Activated CD8-positive, alpha-beta T cell treated with anti-CD3 and anti-CD28 coated beads for 36 hours (primary cell): ENCODE measurements at regions not wholly inside any gene's neighbourhood (a gene's known extent, or its start where the extent isn't known, plus 50 kb on each side); places are given as distances from the start of the nearest gene placed in this dataset.
"Not testable (repeated sequence)": the region's sequence is repeated elsewhere in the genome, so short reads cannot be mapped to it uniquely, and the experiment has no call there.

Experiments
- ATAC-seq: fragments of 200-7000 bp; cut with Tn5 transposase; one replicate; pipeline ENCODE4 v1.10.0; 2021; ENCODE audit warnings: mild to moderate bottlenecking, moderate library complexity
- CTCF ChIA-PET: fragments of 350-600 bp; sonication (Branson Sonifier 250); formaldehyde crosslinking; loops from one replicate; lab custom pipeline; 2021; ENCODE audit warnings: antibody characterized with exemption; lab: Charles Lee
- POLR2A ChIA-PET: fragments of 350-600 bp; sonication (Branson Sonifier 250); formaldehyde crosslinking; loops from one replicate; lab custom pipeline; 2021; ENCODE audit warnings: antibody characterized with exemption; lab: Charles Lee
- DNase-seq: peaks from one replicate; pipeline ENCODE4 v3.0.0-alpha.2; 2020
- H3K27ac Mint-ChIP-seq: one replicate; pipeline ENCODE4 v1.8.0; 2021; ENCODE audit warnings: mild to moderate bottlenecking, mixed read lengths
- H3K27me3 Mint-ChIP-seq: one replicate; pipeline ENCODE4 v1.8.0; 2021; ENCODE audit warnings: mixed read lengths
- H3K36me3 Mint-ChIP-seq: one replicate; pipeline ENCODE4 v1.8.0; 2021; ENCODE audit warnings: low read depth, mixed read lengths
- H3K4me1 Mint-ChIP-seq: one replicate; pipeline ENCODE4 v1.8.0; 2021; ENCODE audit warnings: low read depth, mixed read lengths
- H3K4me3 Mint-ChIP-seq: one replicate; pipeline ENCODE4 v1.8.0; 2021; ENCODE audit warnings: mild to moderate bottlenecking, moderate library complexity, mixed read lengths
- H3K9me3 Mint-ChIP-seq: one replicate; pipeline ENCODE4 v1.8.0; 2021; ENCODE audit warnings: mixed read lengths
- intact Hi-C: fragments of 100-400 bp; cut with micrococcal nuclease; formaldehyde crosslinking; loops from one replicate; pipeline ENCODE4 v1.10.0; 2022
- TF ChIP-seq, protein P1 (sequence below): fragments of 200-600 bp; IDR thresholded peaks from one replicate; pipeline ENCODE4 v1.8.0; 2022; ENCODE audit warnings: antibody characterized with exemption, mild to moderate bottlenecking

DNA sequence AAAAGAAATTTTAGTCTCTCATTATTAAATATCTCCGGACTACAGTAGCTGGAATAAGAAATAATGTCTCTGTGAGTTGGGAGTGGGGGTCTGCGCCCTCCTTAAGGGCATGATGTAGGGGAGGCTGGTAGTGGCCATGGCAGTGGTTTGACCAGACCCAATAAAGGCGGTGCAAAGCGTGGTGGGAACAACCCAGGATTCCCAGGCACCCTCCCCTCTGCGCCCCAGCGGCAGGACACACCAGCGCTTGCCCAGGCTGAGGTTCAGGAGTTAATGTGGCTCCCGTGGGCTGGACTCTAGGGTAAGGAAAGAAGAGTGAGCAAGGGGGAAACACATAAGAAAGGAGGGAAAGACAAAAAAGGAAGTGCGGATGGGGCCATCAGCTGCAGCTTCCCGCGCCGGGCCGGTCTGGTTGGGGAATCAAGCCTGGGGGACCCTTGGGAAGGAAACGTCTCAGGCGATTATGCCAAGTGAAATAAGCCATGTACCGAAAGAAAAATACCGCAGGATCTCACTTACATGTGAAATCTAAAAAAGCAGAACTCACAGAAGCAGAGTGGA lies 157.5 kb upstream of the SMIM31 start:
- CTCF ChIA-PET: no interaction called here
- ATAC-seq: no peak
- no peak overlapping the region for H3K4me3 Mint-ChIP-seq
- TF ChIP-seq, protein P1, sequence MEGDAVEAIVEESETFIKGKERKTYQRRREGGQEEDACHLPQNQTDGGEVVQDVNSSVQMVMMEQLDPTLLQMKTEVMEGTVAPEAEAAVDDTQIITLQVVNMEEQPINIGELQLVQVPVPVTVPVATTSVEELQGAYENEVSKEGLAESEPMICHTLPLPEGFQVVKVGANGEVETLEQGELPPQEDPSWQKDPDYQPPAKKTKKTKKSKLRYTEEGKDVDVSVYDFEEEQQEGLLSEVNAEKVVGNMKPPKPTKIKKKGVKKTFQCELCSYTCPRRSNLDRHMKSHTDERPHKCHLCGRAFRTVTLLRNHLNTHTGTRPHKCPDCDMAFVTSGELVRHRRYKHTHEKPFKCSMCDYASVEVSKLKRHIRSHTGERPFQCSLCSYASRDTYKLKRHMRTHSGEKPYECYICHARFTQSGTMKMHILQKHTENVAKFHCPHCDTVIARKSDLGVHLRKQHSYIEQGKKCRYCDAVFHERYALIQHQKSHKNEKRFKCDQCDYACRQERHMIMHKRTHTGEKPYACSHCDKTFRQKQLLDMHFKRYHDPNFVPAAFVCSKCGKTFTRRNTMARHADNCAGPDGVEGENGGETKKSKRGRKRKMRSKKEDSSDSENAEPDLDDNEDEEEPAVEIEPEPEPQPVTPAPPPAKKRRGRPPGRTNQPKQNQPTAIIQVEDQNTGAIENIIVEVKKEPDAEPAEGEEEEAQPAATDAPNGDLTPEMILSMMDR: no peak
- peaks cover 1% of the 10 kb centered on the region for H3K9me3 Mint-ChIP-seq
- DNase-seq: no peak
- no peaks in the 10 kb centered on the region for H3K36me3 Mint-ChIP-seq
- POLR2A ChIA-PET: no interaction called here
- no peaks in the 10 kb centered on the region for H3K27me3 Mint-ChIP-seq
- H3K4me1 Mint-ChIP-seq: no peaks in the 10 kb centered on the region
- H3K27ac Mint-ChIP-seq: no peak overlapping the region
- intact Hi-C loops: no loop called here

DNA sequence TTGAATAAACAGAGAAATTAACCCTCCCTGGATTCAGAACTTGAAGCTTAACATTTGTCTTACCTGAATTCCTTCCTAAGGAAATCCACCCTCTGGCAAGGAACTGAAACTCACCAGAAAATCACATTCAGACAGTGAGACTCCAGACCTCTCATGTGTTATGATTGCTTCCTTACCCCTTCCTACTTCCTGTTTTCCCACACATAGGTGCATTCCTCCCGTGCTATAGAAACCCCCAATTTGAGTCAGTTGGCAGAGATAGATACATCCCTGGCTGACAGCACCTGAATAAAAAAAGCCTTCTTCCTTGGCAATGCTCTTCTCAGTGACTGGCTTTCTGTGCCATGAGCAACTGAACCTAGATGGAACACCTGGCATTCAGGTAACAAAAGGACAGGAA lies 157.0 kb upstream of the SMIM31 start:
- TF ChIP-seq, protein P1: no peak
- Mint-ChIP-seq H3K9me3 (peaks cover 4% of the 10 kb centered on the region), H3K27me3 (no peaks in the 10 kb centered on the region), H3K4me1 (no peaks in the 10 kb centered on the region), H3K36me3 (no peaks in the 10 kb centered on the region), H3K4me3 (no peak overlapping the region), H3K27ac (no peak overlapping the region)
- no peak for DNase-seq
- ATAC-seq: no peak
- ChIA-PET CTCF (no interaction called here), POLR2A (no interaction called here)
- intact Hi-C loops: no loop called here

DNA sequence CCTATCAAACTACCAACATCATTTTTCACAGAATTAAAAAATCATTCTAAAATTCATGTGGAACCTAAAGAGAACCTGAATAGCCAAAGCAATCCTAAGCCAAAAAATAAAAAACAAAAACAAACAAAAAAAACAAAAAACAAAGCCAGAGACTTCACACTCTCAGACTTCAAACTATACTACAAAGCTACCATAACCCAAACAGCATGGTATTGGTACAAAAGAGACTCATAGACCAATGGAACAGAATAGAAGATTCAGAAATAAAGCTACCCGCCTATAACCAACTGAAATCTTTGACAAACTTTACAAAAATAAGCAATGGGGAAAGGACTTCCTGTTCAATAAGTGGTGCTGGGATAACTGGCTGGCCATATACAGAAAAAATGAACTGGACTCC lies 152.3 kb upstream of the SMIM31 start:
- ATAC-seq (no peak), DNase-seq (no peak)
- Mint-ChIP-seq H3K36me3 (no peaks in the 10 kb centered on the region), H3K27me3 (no peaks in the 10 kb centered on the region), H3K4me1 (no peaks in the 10 kb centered on the region), H3K4me3 (no peak overlapping the region), H3K27ac (no peak overlapping the region), H3K9me3 (peaks cover 7% of the 10 kb centered on the region)
- intact Hi-C loops: no loop called here
- TF ChIP-seq, protein P1: no peak
- POLR2A ChIA-PET: no interaction called here
- CTCF ChIA-PET: no interaction called here

DNA sequence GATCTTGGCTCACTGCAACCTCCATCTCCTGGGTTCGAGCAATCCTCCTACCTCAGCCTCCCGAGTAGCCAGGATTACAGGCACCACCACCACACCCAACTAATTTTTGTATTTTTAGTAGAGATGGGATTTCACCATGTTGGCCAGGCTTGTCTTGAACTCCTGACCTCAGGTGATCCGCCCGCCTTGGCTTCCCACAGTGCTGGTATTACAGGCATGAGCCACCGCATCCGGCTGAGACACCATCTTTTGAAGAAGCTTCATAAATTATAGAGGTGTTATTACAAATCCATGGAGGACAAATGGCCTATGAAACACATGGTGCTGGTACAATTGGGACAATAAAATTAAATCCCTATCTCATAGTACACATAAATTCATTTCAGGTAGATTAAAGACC lies 148.1 kb upstream of the SMIM31 start:
- H3K36me3 Mint-ChIP-seq, CTCF ChIA-PET, H3K4me1 Mint-ChIP-seq, POLR2A ChIA-PET, DNase-seq, H3K9me3 Mint-ChIP-seq, H3K4me3 Mint-ChIP-seq, ATAC-seq, H3K27ac Mint-ChIP-seq, H3K27me3 Mint-ChIP-seq, intact Hi-C loops: not testable (repeated sequence)

DNA sequence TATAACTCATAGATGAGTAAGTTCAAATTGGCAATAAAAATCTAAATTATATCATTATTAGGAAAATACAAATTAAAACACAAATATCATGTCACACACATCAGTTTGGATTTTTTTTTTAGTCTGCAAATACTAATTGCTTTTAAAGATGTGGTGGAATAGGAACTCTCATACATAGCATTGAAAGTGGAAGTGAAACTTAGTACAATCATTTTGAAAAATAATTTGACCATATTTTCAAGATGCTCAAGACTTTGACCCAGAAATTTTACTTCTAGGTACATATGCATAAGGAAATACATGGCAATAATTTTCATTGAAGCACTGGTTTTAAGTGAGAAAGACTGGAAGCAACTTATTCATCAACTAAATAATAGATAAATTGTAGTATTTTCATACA lies 147.5 kb upstream of the SMIM31 start:
- intact Hi-C loops: no loop called here
- Mint-ChIP-seq H3K4me1 (no peaks in the 10 kb centered on the region), H3K36me3 (no peaks in the 10 kb centered on the region), H3K27me3 (no peaks in the 10 kb centered on the region), H3K9me3 (peaks cover 5% of the 10 kb centered on the region), H3K4me3 (no peak overlapping the region), H3K27ac (no peak overlapping the region)
- ChIA-PET POLR2A (no interaction called here), CTCF (no interaction called here)
- ATAC-seq (no peak), DNase-seq (no peak)
- TF ChIP-seq, protein P1: no peak

DNA sequence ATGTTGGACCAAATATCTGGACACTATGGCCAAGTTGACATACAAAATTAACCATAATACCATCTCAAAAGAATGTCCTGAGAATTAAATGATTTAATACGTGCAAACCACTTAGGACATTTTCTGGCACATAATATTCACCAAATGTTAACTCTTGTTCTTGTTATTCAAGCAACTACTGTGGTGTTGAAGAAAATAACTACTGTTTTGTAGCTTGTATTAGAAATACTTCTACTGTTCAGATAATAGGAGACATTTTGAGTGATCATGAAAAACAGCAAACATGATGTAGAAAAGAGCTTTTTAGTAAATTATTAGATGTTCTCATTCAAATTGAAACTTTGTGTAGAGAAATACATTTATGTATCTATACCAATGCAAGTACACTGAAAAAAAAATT lies 140.7 kb upstream of the SMIM31 start:
- intact Hi-C loops: no loop called here
- ChIA-PET POLR2A (no interaction called here), CTCF (no interaction called here)
- no peak for DNase-seq
- no peaks in the 10 kb centered on the region for H3K9me3 Mint-ChIP-seq
- no peak for ATAC-seq
- TF ChIP-seq, protein P1: no peak
- H3K4me3 Mint-ChIP-seq: no peak overlapping the region
- no peaks in the 10 kb centered on the region for H3K4me1 Mint-ChIP-seq
- no peaks in the 10 kb centered on the region for H3K27me3 Mint-ChIP-seq
- no peaks in the 10 kb centered on the region for H3K36me3 Mint-ChIP-seq
- H3K27ac Mint-ChIP-seq: no peak overlapping the region
